ACC112 (cell line): ENCODE measurements at regions not wholly inside any gene's neighbourhood (a gene's known extent, or its start where the extent isn't known, plus 50 kb on each side); places are given as distances from the start of the nearest gene placed in this dataset.
A peak's percentile ranks its signal among the peaks of the same experiment; 100 is the strongest.

Experiments
- H2AFZ ChIP-seq: fragments of 200-600 bp; sonication (generic); one replicate; pipeline ENCODE4 v1.6.0; 2017; ENCODE audit warnings: antibody characterized with exemption, low read length; ENCODE audit not compliant: unreplicated experiment
- H3K27ac ChIP-seq: fragments of 200-600 bp; sonication (generic); 2 replicates; pipeline ENCODE4 v1.5.1; 2014; ENCODE audit warnings: low read depth, mild to moderate bottlenecking, antibody characterized with exemption, low read length, moderate library complexity
- H3K27me3 ChIP-seq: fragments of 200-600 bp; sonication (generic); 2 replicates; pipeline ENCODE4 v1.6.1; 2014; ENCODE audit warnings: mild to moderate bottlenecking, antibody characterized with exemption, low read length, moderate library complexity, mixed read lengths; ENCODE audit not compliant: insufficient read depth
- H3K36me3 ChIP-seq: fragments of 200-600 bp; sonication (generic); 2 replicates; pipeline ENCODE4 v1.6.1; 2016; ENCODE audit warnings: mild to moderate bottlenecking, antibody characterized with exemption, low read length, moderate library complexity, mixed read lengths; ENCODE audit not compliant: insufficient read depth
- H3K4me1 ChIP-seq: fragments of 200-600 bp; sonication (generic); one replicate; pipeline ENCODE4 v1.6.1; 2016; ENCODE audit warnings: low read length, mixed read lengths; ENCODE audit not compliant: insufficient read depth, unreplicated experiment, control insufficient read depth
- H3K4me3 ChIP-seq: fragments of 200-600 bp; sonication (generic); 2 replicates; pipeline ENCODE4 v1.5.1; 2014; ENCODE audit warnings: mild to moderate bottlenecking, low read depth, low read length
- H3K79me2 ChIP-seq: fragments of 200-600 bp; sonication (generic); one replicate; pipeline ENCODE4 v1.6.0; 2016; ENCODE audit warnings: low read length; ENCODE audit not compliant: control insufficient read depth, unreplicated experiment, insufficient read depth

DNA sequence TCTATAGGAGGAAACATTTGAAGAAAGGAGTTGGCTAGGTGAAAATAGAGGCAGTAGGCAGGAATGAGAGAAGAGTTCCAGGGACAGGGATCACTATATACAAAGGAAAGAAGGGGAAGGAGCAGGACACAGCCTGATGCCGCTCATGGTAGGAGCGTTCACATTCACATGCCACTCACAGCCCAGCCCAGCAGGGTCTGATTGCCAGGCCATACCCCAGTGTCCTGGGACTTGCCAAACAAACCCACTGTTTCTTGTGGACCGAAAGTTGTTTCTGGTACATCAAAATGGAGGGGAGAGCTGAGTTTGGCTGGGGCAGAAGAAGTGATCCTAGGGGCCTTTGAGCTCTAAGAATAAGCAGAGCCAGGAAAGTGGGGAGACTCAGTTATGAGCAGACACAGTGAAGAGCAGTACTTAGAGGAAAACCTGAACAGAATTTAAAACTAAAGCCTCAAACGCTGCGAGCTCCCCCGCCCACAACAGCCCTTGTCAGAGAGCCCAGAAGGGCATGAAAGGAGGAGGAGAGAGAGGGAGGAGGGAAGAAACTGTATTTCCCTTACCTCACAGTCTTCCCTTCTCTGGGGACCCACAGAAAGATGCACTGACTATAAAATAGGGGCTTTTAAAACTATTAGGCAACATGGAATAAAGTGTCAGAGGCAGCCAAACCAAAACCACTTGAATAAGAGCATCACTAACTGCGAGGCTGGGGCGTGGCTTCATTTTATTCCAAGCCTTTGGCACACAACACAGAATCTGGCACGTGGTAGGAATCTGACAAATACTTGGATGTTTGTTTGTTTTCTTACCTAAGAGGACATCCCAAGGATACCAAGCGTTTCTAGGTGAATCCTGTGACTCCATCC is 129.0 kb downstream of the RPL22L1 start:
- Histone ChIP-seq H2AFZ (no peak overlapping the region), H3K4me3 (peak overlapping the region; percentile 69), H3K27ac (peak overlapping the region; percentile 96), H3K4me1 (peaks cover 73% of the 10 kb centered on the region), H3K79me2 (peaks cover 46% of the 10 kb centered on the region), H3K36me3 (0 out of 2 replicates have a peak, but pooled peaks cover 6% of the 10 kb centered on the region), H3K27me3 (no peaks in the 10 kb centered on the region)

DNA sequence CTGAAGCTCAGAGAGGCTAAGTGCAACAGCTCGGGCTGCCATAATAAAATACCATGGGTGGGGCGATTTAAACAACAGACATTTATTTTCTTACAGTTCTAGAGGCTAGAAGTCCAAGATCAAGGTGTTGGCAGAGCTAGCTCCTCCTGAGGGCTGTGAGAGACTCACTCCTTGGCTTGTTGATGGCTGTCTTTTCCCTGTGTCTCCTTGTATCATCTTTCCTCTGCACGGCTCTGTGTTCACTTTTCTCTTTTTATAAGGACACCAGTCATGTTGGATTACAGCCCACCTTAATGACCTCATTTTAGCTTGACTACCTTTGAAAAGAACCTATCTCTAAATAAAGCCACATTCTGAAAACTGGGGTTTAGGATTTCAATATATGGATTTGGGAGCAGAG is 129.7 kb downstream of the RPL22L1 start:
- H3K27me3 ChIP-seq, result no peaks in the 10 kb centered on the region
- peaks cover 70% of the 10 kb centered on the region for H3K4me1 ChIP-seq
- peak overlapping the region; percentile 96 for H3K27ac ChIP-seq
- peak overlapping the region; percentile 69 for H3K4me3 ChIP-seq
- H2AFZ ChIP-seq, result no peak overlapping the region
- peaks cover 53% of the 10 kb centered on the region for H3K79me2 ChIP-seq
- 0 out of 2 replicates have a peak, but pooled peaks cover 6% of the 10 kb centered on the region for H3K36me3 ChIP-seq

DNA sequence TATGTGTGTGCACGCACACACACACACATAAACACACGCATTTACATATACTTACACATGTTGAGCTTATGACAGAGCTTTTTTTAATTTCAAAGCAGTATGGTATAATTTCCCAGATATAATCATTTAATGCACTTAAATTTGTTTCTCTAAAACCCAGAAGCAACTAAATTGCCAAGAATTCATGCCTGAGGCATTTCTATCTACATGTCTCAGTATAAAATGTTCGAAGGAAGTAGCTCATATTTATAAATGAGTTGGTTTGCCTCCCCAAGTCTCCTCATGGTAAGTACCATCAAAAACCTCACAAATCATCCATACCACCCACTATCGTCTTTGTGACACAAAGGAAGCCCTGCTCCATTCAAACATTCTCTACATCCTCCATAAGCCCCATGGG is 130.6 kb downstream of the RPL22L1 start:
- Histone ChIP-seq H3K27ac (peak overlapping the region; percentile 96), H2AFZ (no peak overlapping the region), H3K36me3 (0 out of 2 replicates have a peak, but pooled peaks cover 6% of the 10 kb centered on the region), H3K4me1 (peaks cover 70% of the 10 kb centered on the region), H3K4me3 (peak overlapping the region; percentile 69), H3K27me3 (no peaks in the 10 kb centered on the region), H3K79me2 (peaks cover 61% of the 10 kb centered on the region)

DNA sequence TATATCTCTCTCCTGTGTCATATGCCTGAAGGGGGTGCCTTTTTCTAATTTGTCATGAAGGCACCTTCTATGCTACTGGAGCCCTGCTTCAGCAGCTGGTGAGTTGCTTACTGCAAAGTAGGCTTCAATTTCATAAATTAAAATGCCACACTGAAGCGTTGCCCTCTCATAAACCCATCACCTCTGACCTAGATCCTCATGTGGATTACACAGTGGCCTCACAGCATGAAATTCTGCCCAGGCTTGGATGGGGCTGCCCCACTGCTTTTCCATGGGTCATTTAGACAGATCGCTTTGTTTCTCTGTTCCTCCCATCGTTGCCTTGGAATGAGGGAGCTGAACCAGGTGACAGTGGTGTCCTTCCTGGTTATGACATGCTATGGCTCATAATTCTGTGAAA is 131.2 kb downstream of the RPL22L1 start:
- Histone ChIP-seq H3K27ac (peak overlapping the region; percentile 96), H3K4me1 (peaks cover 75% of the 10 kb centered on the region), H3K4me3 (peak overlapping the region; percentile 69), H3K79me2 (peaks cover 65% of the 10 kb centered on the region), H3K36me3 (0 out of 2 replicates have a peak, but pooled peaks cover 6% of the 10 kb centered on the region), H3K27me3 (no peaks in the 10 kb centered on the region), H2AFZ (no peak overlapping the region)

DNA sequence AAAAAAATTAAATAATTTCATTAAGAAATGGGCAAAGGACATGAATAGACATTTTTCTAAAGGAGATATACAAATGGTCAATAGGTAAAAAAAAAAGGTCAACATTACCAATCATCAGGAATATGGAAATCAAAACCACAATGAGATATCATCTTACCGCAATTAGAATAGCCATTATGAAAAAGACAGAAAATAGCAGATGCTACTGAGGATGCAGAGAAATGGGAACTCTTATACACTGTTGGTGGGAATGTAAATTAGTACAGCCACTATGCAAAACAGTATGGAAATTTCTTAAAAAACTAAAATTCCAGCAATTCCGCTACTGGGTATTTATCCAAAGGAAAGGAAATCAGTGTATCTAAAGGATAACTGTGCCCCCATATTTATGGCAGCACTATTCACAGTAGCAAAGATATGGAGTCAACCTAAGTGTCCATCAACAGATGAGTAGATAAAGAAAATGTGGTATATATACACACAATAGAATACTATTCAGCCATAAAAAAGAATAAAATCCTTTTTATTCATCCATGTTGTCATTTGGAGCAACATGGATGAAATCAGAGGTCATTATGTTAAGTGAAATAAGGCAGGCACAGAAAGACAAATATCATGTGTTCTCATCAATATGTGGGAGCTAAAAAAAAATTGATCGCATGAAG is 132.4 kb downstream of the RPL22L1 start:
- Histone ChIP-seq H3K79me2 (peaks cover 69% of the 10 kb centered on the region), H3K27me3 (no peaks in the 10 kb centered on the region), H3K4me1 (peaks cover 83% of the 10 kb centered on the region), H3K4me3 (no peak overlapping the region), H3K36me3 (0 out of 2 replicates have a peak, but pooled peaks cover 6% of the 10 kb centered on the region), H3K27ac (peak overlapping the region; percentile 89; the same call in 1 of the 2 replicates), H2AFZ (no peak overlapping the region)

DNA sequence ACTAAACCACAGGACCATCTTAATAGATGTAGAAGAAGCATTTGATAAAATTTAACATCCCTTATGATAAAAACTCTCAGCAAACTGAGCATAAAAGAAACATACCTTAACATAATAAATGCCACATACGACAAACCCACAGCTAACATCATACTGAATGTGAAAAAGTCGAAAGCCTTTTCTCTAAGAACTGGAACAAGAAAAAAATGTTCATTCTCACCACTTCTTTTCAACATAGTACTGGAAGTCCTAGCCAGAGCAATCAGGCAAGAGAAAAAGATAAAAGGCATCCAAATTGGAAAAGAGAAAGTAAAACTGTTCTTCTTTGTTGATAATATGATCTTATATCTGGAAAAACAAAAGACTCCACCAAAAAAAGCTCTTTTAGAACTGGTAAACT is 134.2 kb downstream of the RPL22L1 start:
- Histone ChIP-seq H2AFZ (peak overlapping the region; percentile 0), H3K36me3 (peaks cover 19% of the 10 kb centered on the region; the same call in 1 of the 2 replicates), H3K27ac (peak overlapping the region; percentile 89), H3K4me1 (peaks cover 86% of the 10 kb centered on the region), H3K27me3 (no peaks in the 10 kb centered on the region), H3K4me3 (peak overlapping the region; percentile 52), H3K79me2 (peaks cover 84% of the 10 kb centered on the region)

DNA sequence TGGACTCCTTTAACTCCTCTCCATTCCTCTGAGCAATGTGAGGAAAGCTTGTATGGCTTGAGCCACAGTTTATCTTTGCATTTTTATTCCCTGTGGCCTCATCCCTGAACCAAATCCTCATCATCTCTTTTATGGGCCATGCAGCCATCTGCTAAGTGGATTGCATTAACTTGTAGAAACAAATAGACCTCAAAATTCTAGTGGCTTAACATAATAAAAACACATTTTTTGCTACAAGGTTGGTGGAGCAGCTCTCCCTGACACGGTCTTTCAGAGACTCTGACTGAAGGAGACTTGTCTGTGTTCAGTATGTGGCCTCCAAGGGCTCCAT is 135.3 kb downstream of the RPL22L1 start:
- peak overlapping the region; percentile 89 for H3K27ac ChIP-seq
- peak overlapping the region; percentile 52 for H3K4me3 ChIP-seq
- peaks cover 79% of the 10 kb centered on the region for H3K79me2 ChIP-seq
- H3K36me3 ChIP-seq, result peaks cover 19% of the 10 kb centered on the region; the same call in 1 of the 2 replicates
- peaks cover 78% of the 10 kb centered on the region for H3K4me1 ChIP-seq
- H3K27me3 ChIP-seq, result no peaks in the 10 kb centered on the region
- H2AFZ ChIP-seq, result peak overlapping the region; percentile 56

DNA sequence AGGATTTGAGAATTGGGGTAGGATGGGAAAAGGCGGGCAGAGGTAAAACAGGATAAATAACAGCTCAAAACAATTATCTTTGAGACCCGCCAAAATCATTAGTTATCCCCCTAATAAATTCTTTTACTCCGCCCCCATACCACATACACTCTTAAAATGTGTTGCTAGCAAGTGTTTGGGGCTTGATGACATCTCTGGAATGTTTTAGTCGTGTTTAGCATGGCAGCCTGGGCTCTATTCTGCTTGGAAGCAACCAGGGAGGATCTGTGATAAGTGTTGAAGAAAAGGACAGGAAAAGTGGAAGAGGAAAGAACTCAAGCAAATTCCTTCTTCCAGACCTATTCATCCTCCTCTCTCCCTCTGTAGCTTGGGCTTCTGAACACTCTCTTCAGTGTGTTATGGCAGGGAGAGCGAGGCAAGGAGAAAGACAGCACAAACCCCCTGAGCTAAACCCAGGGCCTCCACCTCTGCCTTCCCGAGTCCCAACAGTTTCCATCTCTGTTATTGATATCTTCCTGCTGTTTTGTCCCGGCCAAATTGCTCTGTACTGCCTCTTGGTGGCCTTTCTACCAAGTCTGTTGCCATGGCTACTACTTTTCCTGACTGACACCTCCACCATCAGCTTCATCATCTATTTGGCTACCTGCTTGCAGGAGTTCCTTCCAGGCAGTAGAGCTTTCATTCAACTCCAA is 135.8 kb downstream of the RPL22L1 start:
- H3K27ac ChIP-seq, result peak overlapping the region; percentile 89
- H3K27me3 ChIP-seq, result no peaks in the 10 kb centered on the region
- peaks cover 74% of the 10 kb centered on the region for H3K79me2 ChIP-seq
- H3K4me3 ChIP-seq, result peak overlapping the region; percentile 52; the same call in 1 of the 2 replicates
- H2AFZ ChIP-seq, result peak overlapping the region; percentile 56
- peaks cover 19% of the 10 kb centered on the region; the same call in 1 of the 2 replicates for H3K36me3 ChIP-seq
- peaks cover 73% of the 10 kb centered on the region for H3K4me1 ChIP-seq

DNA sequence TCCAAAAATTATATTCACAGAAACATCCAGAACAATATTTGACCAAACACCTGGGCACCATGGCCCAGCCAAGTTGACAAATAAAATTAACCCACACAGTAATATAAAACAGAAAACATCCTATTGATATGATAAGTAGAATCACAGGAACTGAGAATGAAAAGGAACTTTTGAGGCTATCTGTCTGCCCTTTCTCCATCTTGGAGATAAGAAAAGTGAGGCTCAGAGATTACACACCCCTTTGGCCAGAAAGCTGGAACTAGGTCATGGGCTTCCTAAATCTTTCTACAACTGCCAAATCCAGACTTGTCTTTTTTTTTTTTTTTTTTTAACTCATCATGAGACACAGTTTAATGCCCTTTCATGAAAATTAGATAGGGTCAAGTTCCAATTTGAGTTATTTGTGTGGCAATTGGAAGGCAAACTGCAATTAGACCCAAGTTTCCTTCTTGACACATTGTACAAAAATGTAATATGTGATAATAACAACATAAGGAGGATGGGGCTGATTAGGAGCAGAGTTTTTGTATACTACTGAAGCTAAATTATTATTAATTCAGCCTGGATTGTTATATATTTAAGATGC is 137.2 kb downstream of the RPL22L1 start:
- Histone ChIP-seq H3K4me1 (peaks cover 72% of the 10 kb centered on the region), H3K79me2 (peaks cover 66% of the 10 kb centered on the region), H3K27me3 (no peaks in the 10 kb centered on the region), H3K36me3 (peaks cover 22% of the 10 kb centered on the region; the same call in 1 of the 2 replicates), H2AFZ (no peak overlapping the region), H3K4me3 (no peak overlapping the region), H3K27ac (peak overlapping the region; percentile 64)

DNA sequence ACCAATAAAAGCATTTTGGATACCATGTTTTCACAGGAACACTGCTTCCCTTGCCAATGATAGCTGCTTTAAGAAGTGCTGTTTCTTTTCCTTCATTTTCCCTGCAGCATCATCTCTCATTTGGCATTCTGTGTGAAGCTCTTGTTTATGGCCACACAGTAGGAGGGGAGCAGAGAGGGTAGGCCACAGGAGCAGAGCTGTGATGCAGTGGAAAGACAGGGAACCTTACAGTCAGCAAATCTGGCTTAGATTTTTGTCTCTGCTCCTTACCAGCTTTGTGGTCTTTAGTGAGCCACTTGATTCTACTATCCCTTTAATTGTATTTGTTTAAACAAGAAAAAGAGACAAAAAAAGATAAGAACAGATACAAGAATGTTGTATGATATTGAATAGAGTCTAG is 138.7 kb downstream of the RPL22L1 start:
- peaks cover 57% of the 10 kb centered on the region for H3K79me2 ChIP-seq
- no peak overlapping the region for H2AFZ ChIP-seq
- H3K4me1 ChIP-seq, result peaks cover 80% of the 10 kb centered on the region
- H3K27ac ChIP-seq, result no peak overlapping the region
- H3K4me3 ChIP-seq, result no peak overlapping the region
- H3K36me3 ChIP-seq, result peaks cover 19% of the 10 kb centered on the region; the same call in 1 of the 2 replicates
- no peaks in the 10 kb centered on the region for H3K27me3 ChIP-seq
